A673 (cell line): ENCODE measurements at regions not wholly inside any gene's neighbourhood (a gene's known extent, or its start where the extent isn't known, plus 50 kb on each side); places are given as distances from the start of the nearest gene placed in this dataset.
"Not testable (repeated sequence)": the region's sequence is repeated elsewhere in the genome, so short reads cannot be mapped to it uniquely, and the experiment has no call there.

ENCODE experiments used
- BruUV-seq: library from RNA; stranded (reverse); fragments of 400-500 nt; replicated peaks from 2 replicates; lab custom pipeline; 2021; lab: Mats Ljungman, UMichigan
- CTCF ChIA-PET: fragments of 300-600 bp; sonication (Branson Sonifier 250); formaldehyde crosslinking; loops from one replicate; lab custom pipeline; 2022; ENCODE audit warnings: antibody characterized with exemption; lab: Charles Lee
- POLR2A ChIA-PET: fragments of 300-600 bp; sonication (Branson Sonifier 250); formaldehyde crosslinking; loops from one replicate; lab custom pipeline; 2022; ENCODE audit warnings: antibody characterized with exemption; ENCODE audit not compliant: low non-redundant PET; lab: Charles Lee
- DNase-seq: peaks from one replicate; pipeline ENCODE4 v3.0.0-alpha.2; 2015; ENCODE audit warnings: low spot score
- H3K27ac ChIP-seq: fragments of 200-600 bp; sonication (generic); 2 replicates; pipeline ENCODE4 v1.5.1; 2016; ENCODE audit warnings: mixed run types, low read depth, mild to moderate bottlenecking, mixed read lengths, antibody characterized with exemption, low read length; ENCODE audit not compliant: poor library complexity, severe bottlenecking
- H3K27me3 ChIP-seq: fragments of 200-600 bp; sonication (generic); replicated peaks from 2 replicates; pipeline ENCODE4 v1.6.1; 2017; ENCODE audit warnings: mixed run types, low read depth, mild to moderate bottlenecking, mixed read lengths, antibody characterized with exemption, low read length; ENCODE audit not compliant: insufficient read depth, poor library complexity
- H3K36me3 ChIP-seq: fragments of 200-600 bp; sonication (generic); 2 replicates; pipeline ENCODE4 v1.6.1; 2016; ENCODE audit warnings: mixed run types, mild to moderate bottlenecking, mixed read lengths, antibody characterized with exemption, low read length; ENCODE audit not compliant: insufficient read depth, poor library complexity, severe bottlenecking
- H3K4me1 ChIP-seq: fragments of 200-600 bp; sonication (generic); 2 replicates; pipeline ENCODE4 v1.6.1; 2017; ENCODE audit warnings: mixed run types, mild to moderate bottlenecking, mixed read lengths, antibody characterized with exemption, low read length; ENCODE audit not compliant: insufficient read depth, poor library complexity, severe bottlenecking
- H3K4me3 ChIP-seq: fragments of 200-600 bp; sonication (generic); 2 replicates; pipeline ENCODE4 v1.5.1; 2016; ENCODE audit warnings: low read depth, mixed run types, mild to moderate bottlenecking, mixed read lengths, low read length; ENCODE audit not compliant: poor library complexity, severe bottlenecking
- H3K9me3 ChIP-seq: fragments of 200-600 bp; sonication (generic); 2 replicates; pipeline ENCODE4 v1.6.1; 2016; ENCODE audit warnings: mixed run types, low read depth, mild to moderate bottlenecking, mixed read lengths, antibody characterized with exemption, low read length; ENCODE audit not compliant: poor library complexity, severe bottlenecking
- EZH2 ChIP-seq: fragments of 200-600 bp; sonication (generic); IDR thresholded peaks from 2 replicates; pipeline ENCODE4 v1.6.1; 2017; ENCODE audit warnings: borderline replicate concordance, low read depth, mild to moderate bottlenecking, mixed read lengths, antibody characterized with exemption, low read length; ENCODE audit not compliant: poor library complexity, severe bottlenecking
- intact Hi-C: fragments of 100-400 bp; cut with micrococcal nuclease; formaldehyde crosslinking; loops from one replicate; pipeline ENCODE4 v1.10.0; 2022; ENCODE audit not compliant: unreplicated experiment
- TF ChIP-seq, protein P1 (sequence below): fragments of 300-800, 200-600 bp; sonication (generic); conservative IDR thresholded peaks from 2 replicates; pipeline ENCODE4 v1.5.1; 2017; ENCODE audit warnings: low read depth, mild to moderate bottlenecking, antibody characterized with exemption, low read length, moderate library complexity, mixed read lengths

- Histone ChIP-seq H3K9me3 (no peaks in the 10 kb centered on the region), H3K36me3 (no peaks in the 10 kb centered on the region), H3K4me1 (no peaks in the 10 kb centered on the region), H3K4me3 (no peak overlapping the region), H3K27me3 (no peaks in the 10 kb centered on the region), H3K27ac (no peak overlapping the region)
- DNase-seq = no peak
- POLR2A ChIA-PET = no interaction called here
- CTCF ChIA-PET = no interaction called here
- intact Hi-C loops = no loop called here
- no TSS peak for BruUV-seq
- TF ChIP-seq, protein P1, sequence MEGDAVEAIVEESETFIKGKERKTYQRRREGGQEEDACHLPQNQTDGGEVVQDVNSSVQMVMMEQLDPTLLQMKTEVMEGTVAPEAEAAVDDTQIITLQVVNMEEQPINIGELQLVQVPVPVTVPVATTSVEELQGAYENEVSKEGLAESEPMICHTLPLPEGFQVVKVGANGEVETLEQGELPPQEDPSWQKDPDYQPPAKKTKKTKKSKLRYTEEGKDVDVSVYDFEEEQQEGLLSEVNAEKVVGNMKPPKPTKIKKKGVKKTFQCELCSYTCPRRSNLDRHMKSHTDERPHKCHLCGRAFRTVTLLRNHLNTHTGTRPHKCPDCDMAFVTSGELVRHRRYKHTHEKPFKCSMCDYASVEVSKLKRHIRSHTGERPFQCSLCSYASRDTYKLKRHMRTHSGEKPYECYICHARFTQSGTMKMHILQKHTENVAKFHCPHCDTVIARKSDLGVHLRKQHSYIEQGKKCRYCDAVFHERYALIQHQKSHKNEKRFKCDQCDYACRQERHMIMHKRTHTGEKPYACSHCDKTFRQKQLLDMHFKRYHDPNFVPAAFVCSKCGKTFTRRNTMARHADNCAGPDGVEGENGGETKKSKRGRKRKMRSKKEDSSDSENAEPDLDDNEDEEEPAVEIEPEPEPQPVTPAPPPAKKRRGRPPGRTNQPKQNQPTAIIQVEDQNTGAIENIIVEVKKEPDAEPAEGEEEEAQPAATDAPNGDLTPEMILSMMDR = no peak
- TF ChIP-seq EZH2 = no peak
These were observed 239.1 kb downstream of the FOXG1 start for GRCh38 chr14:29005647-29006046.

DNA sequence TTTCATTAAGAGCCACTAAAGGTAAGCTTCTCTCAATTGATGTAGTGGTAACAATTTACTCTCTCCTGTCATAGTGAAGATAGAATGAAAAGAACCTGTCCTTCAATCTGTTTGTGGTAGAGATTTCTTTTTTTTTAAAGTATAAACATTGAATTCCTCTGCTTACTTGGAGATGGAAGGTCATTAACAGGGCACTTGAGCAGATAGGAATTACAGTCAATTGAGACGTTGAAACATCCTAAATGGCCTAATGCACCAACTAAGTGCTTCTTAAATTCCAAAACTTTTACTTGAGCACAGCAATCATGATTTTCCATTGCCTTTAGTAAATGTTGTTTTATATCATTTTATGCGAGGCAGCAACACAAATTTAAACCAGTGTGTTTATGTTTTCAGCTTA, 241.4 kb downstream of the FOXG1 start:
- no peaks in the 10 kb centered on the region for H3K27me3 ChIP-seq
- POLR2A ChIA-PET = no interaction called here

GRCh38 chr14:29016050-29016900, 249.7 kb downstream of the FOXG1 start:
- Histone ChIP-seq H3K9me3 (no peaks in the 10 kb centered on the region), H3K4me3 (no peak overlapping the region), H3K27ac (no peak overlapping the region), H3K4me1 (no peaks in the 10 kb centered on the region), H3K36me3 (no peaks in the 10 kb centered on the region), H3K27me3 (peaks cover 5% of the 10 kb centered on the region)
- TF ChIP-seq EZH2 = no peak
- TF ChIP-seq, protein P1 = peak; percentile 93
- intact Hi-C loops = loop anchor here (2.0 to 10.0 kb wide), 3 partner anchors 207 to 505 kb away; no protein-coding TSS in a partner anchor
- no TSS peak for BruUV-seq
- POLR2A ChIA-PET = no interaction called here
- peak; percentile 63 for DNase-seq
- CTCF ChIA-PET = no interaction called here

More for the DNA sequence above, 241.4 kb downstream of the FOXG1 start:
- TF ChIP-seq, protein P1 = no peak
- no peak for TF ChIP-seq EZH2
- Histone ChIP-seq H3K36me3 (no peaks in the 10 kb centered on the region), H3K4me3 (no peak overlapping the region), H3K27ac (no peak overlapping the region), H3K9me3 (no peaks in the 10 kb centered on the region), H3K4me1 (no peaks in the 10 kb centered on the region)
- CTCF ChIA-PET = no interaction called here
- intact Hi-C loops = no loop called here
- no peak for DNase-seq
- BruUV-seq = no TSS peak

- H3K9me3 ChIP-seq, H3K36me3 ChIP-seq, H3K4me3 ChIP-seq, H3K27me3 ChIP-seq, BruUV-seq, CTCF ChIA-PET, H3K27ac ChIP-seq, DNase-seq, H3K4me1 ChIP-seq, intact Hi-C loops, POLR2A ChIA-PET: not testable (repeated sequence)
These were observed 256.9 kb downstream of the FOXG1 start for GRCh38 chr14:29023505-29023904.

- H3K27ac ChIP-seq, DNase-seq, H3K4me3 ChIP-seq, POLR2A ChIA-PET, H3K27me3 ChIP-seq, H3K36me3 ChIP-seq, BruUV-seq, CTCF ChIA-PET, H3K9me3 ChIP-seq, intact Hi-C loops, H3K4me1 ChIP-seq: not testable (repeated sequence)
These were observed 260.9 kb downstream of the FOXG1 start for GRCh38 chr14:29027441-29027840.
